Neural cell (in vitro differentiated cells): ENCODE measurements at regions not wholly inside any gene's neighbourhood (a gene's known extent, or its start where the extent isn't known, plus 50 kb on each side); places are given as distances from the start of the nearest gene placed in this dataset.

ENCODE experiments used
- H2AFZ ChIP-seq: fragments of 200-600, 300-800 bp; sonication (generic), shearing (Covaris generic); 2 replicates; pipeline ENCODE4 v1.6.0; 2014; ENCODE audit warnings: low read depth, mild to moderate bottlenecking, antibody characterized with exemption, low read length, moderate library complexity
- H3F3A ChIP-seq: fragments of 200-600 bp; shearing (Covaris generic); 2 replicates; pipeline ENCODE4 v1.6.1; 2016; ENCODE audit warnings: mild to moderate bottlenecking, moderate library complexity, mixed read lengths, antibody characterized with exemption, low read length; ENCODE audit not compliant: insufficient read depth, poor library complexity, severe bottlenecking
- H3K27ac ChIP-seq: fragments of 200-600, 300-800 bp; sonication (generic), shearing (Covaris generic); 2 replicates; pipeline ENCODE4 v1.5.1; 2014; ENCODE audit warnings: mild to moderate bottlenecking, low read length, moderate library complexity
- H3K27me3 ChIP-seq: fragments of 300-800, 200-600 bp; sonication (generic), shearing (Covaris generic); 2 replicates; pipeline ENCODE4 v1.6.0; 2014; ENCODE audit warnings: mild to moderate bottlenecking, low read depth, low read length, moderate library complexity; ENCODE audit not compliant: insufficient read depth
- H3K36me3 ChIP-seq: fragments of 300-800, 200-600 bp; sonication (generic), shearing (Covaris generic); 2 replicates; pipeline ENCODE4 v1.5.1; 2014; ENCODE audit warnings: mild to moderate bottlenecking, antibody characterized with exemption, low read length, moderate library complexity; ENCODE audit not compliant: insufficient read depth
- H3K4me2 ChIP-seq: fragments of 300-800, 200-600 bp; sonication (generic), shearing (Covaris generic); 2 replicates; pipeline ENCODE4 v1.6.0; 2014; ENCODE audit warnings: mild to moderate bottlenecking, low read length
- H3K4me3 ChIP-seq: fragments of 300-800, 200-600 bp; sonication (generic), shearing (Covaris generic); 2 replicates; pipeline ENCODE4 v1.5.1; 2014; ENCODE audit warnings: mild to moderate bottlenecking, low read length, moderate library complexity
- H3K79me2 ChIP-seq: fragments of 200-600 bp; shearing (Covaris generic); replicated peaks from 2 replicates; pipeline ENCODE4 v1.6.0; 2014; ENCODE audit warnings: mild to moderate bottlenecking, low read length, moderate library complexity; ENCODE audit not compliant: insufficient read depth
- H3K9ac ChIP-seq: fragments of 300-800, 200-600 bp; sonication (generic), shearing (Covaris generic); 2 replicates; pipeline ENCODE4 v1.6.1; 2016; ENCODE audit warnings: mild to moderate bottlenecking, low read length, mixed read lengths
- H3K9me2 ChIP-seq: fragments of 200-600 bp; shearing (Covaris generic); 2 replicates; pipeline ENCODE4 v1.6.1; 2016; ENCODE audit warnings: mild to moderate bottlenecking, low read length, mixed read lengths; ENCODE audit not compliant: insufficient read depth
- H3K9me3 ChIP-seq: fragments of 200-600, 300-800 bp; sonication (generic), shearing (Covaris generic); 2 replicates; pipeline ENCODE4 v1.6.1; 2016; ENCODE audit warnings: mild to moderate bottlenecking, mixed run types, low read length, moderate library complexity, mixed read lengths
- H4K20me1 ChIP-seq: fragments of 200-600 bp; shearing (Covaris generic); 2 replicates; pipeline ENCODE4 v1.6.1; 2016; ENCODE audit warnings: mild to moderate bottlenecking, mixed run types; ENCODE audit not compliant: insufficient read depth
- CTCF ChIP-seq: fragments of 450-650 bp; IDR thresholded peaks from 2 replicates; pipeline ENCODE4 v1.5.1; 2014; ENCODE audit warnings: antibody characterized with exemption, mild to moderate bottlenecking, moderate library complexity; ENCODE audit not compliant: poor library complexity, severe bottlenecking
- EP300 ChIP-seq: fragments of 450-650 bp; conservative IDR thresholded peaks from 2 replicates; pipeline ENCODE4 v1.6.1; 2014; ENCODE audit warnings: antibody characterized with exemption, mild to moderate bottlenecking, moderate library complexity; ENCODE audit not compliant: poor library complexity, severe bottlenecking
- EZH2 ChIP-seq: fragments of 200-600, 300-800 bp; shearing (Covaris generic), sonication (generic); IDR thresholded peaks from 2 replicates; pipeline ENCODE4 v1.6.1; 2014; ENCODE audit warnings: antibody characterized with exemption, low read length, borderline replicate concordance, mild to moderate bottlenecking; ENCODE audit not compliant: insufficient read depth, poor library complexity, severe bottlenecking
- MXI1 ChIP-seq: fragments of 450-650 bp; conservative IDR thresholded peaks from 2 replicates; pipeline ENCODE4 v1.6.1; 2014; ENCODE audit warnings: antibody characterized with exemption, mild to moderate bottlenecking; ENCODE audit not compliant: poor library complexity, severe bottlenecking
- POLR2AphosphoS5 ChIP-seq: IDR thresholded peaks from 2 replicates; pipeline ENCODE4 v1.6.1; 2012
- RAD21 ChIP-seq: fragments of 450-650 bp; conservative IDR thresholded peaks from 2 replicates; pipeline ENCODE4 v1.6.1; 2014; ENCODE audit warnings: antibody characterized with exemption, mild to moderate bottlenecking, moderate library complexity
- REST ChIP-seq: IDR thresholded peaks from 2 replicates; pipeline ENCODE4 v1.6.1; 2012; ENCODE audit warnings: borderline replicate concordance
- SMC3 ChIP-seq: fragments of 450-650 bp; conservative IDR thresholded peaks from 2 replicates; pipeline ENCODE4 v1.6.1; 2014; ENCODE audit warnings: antibody characterized with exemption, mild to moderate bottlenecking, moderate library complexity; ENCODE audit not compliant: poor library complexity
- TAF1 ChIP-seq: IDR thresholded peaks from 2 replicates; pipeline ENCODE4 v1.6.1; 2012; ENCODE audit warnings: low read depth

- Histone ChIP-seq H3K9me2 (no peaks in the 10 kb centered on the region), H3F3A (no peaks in the 10 kb centered on the region), H3K27ac (no peak overlapping the region), H3K79me2 (no peaks in the 10 kb centered on the region), H3K4me3 (no peak overlapping the region), H4K20me1 (no peaks in the 10 kb centered on the region), H3K9ac (no peak overlapping the region), H2AFZ (no peak overlapping the region), H3K4me2 (no peak overlapping the region), H3K36me3 (no peaks in the 10 kb centered on the region), H3K27me3 (no peaks in the 10 kb centered on the region), H3K9me3 (peaks cover 10% of the 10 kb centered on the region)
- TF ChIP-seq POLR2AphosphoS5, result no peak
- no peak for TF ChIP-seq RAD21
- TF ChIP-seq TAF1, result no peak
- TF ChIP-seq SMC3, result no peak
- TF ChIP-seq CTCF, result no peak
- TF ChIP-seq REST, result no peak
- no peak for TF ChIP-seq EZH2
- no peak for TF ChIP-seq MXI1
- TF ChIP-seq EP300, result no peak
Measured at GRCh38 chr11:112440518-112440917, 179.9 kb upstream of the PLET1 start.

- no peak overlapping the region for H3K27ac ChIP-seq
- no peaks in the 10 kb centered on the region for H3K27me3 ChIP-seq
- H3K9ac ChIP-seq, result no peak overlapping the region
- no peaks in the 10 kb centered on the region for H3F3A ChIP-seq
- H3K9me2 ChIP-seq, result no peaks in the 10 kb centered on the region
- no peak overlapping the region for H3K4me3 ChIP-seq
- H3K36me3 ChIP-seq, result no peaks in the 10 kb centered on the region
- H3K79me2 ChIP-seq, result no peaks in the 10 kb centered on the region
- no peaks in the 10 kb centered on the region for H4K20me1 ChIP-seq
- H2AFZ ChIP-seq, result no peak overlapping the region
- TF ChIP-seq POLR2AphosphoS5, result no peak
- no peak for TF ChIP-seq RAD21
- no peak overlapping the region for H3K4me2 ChIP-seq
- H3K9me3 ChIP-seq, result peaks cover 7% of the 10 kb centered on the region
Measured at GRCh38 chr11:112448168-112448567, 187.5 kb upstream of the PLET1 start.

- Histone ChIP-seq H3K36me3 (no peaks in the 10 kb centered on the region), H3F3A (no peaks in the 10 kb centered on the region), H3K9ac (no peak overlapping the region), H2AFZ (no peak overlapping the region), H4K20me1 (no peaks in the 10 kb centered on the region), H3K4me3 (no peak overlapping the region), H3K79me2 (no peaks in the 10 kb centered on the region), H3K9me3 (peaks cover 7% of the 10 kb centered on the region), H3K27me3 (no peaks in the 10 kb centered on the region), H3K9me2 (no peaks in the 10 kb centered on the region), H3K27ac (no peak overlapping the region), H3K4me2 (no peak overlapping the region)
- TF ChIP-seq EP300 (no peak), CTCF (no peak), POLR2AphosphoS5 (no peak), RAD21 (no peak), TAF1 (no peak), MXI1 (no peak), SMC3 (no peak), EZH2 (no peak), REST (no peak)
Measured at GRCh38 chr11:112448806-112449205, 188.1 kb upstream of the PLET1 start.
